NB4 (cell line): ENCODE measurements at regions not wholly inside any gene's neighbourhood (a gene's known extent, or its start where the extent isn't known, plus 50 kb on each side); places are given as distances from the start of the nearest gene placed in this dataset.

Experiments
- POLR2A ChIP-seq: IDR thresholded peaks from 2 replicates; pipeline ENCODE4 v1.6.1; 2011; ENCODE audit warnings: mild to moderate bottlenecking; ENCODE audit not compliant: insufficient read length; ENCODE audit errors: extremely low read depth
- TF ChIP-seq, protein P1 (sequence below): IDR thresholded peaks from one replicate; pipeline ENCODE4 v1.5.1; 2012; ENCODE audit warnings: low read depth, low read length
- TF ChIP-seq, protein P2 (sequence below): IDR thresholded peaks from 2 replicates; pipeline ENCODE4 v1.6.1; 2011; ENCODE audit warnings: low read depth, low read length

DNA sequence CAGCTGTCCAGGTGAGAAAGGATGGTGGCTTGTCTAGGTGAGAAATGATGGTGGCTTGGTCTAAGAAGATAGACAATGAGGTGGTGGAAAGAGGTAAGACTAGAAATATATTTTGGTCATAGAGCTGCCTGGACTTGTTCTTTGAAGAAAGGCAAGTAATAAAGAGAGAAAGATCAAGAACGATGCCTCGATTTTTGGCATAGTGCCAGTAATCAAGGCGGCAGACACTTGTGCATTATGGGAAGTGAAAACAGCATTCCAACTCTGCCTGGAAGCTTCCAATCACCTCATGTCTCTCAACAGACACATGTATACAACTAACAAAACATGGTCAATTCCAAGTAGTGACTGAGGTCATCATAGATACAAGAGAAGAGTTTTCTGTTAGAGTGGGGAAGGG lies 423.8 kb upstream of the NRP1 start:
- no peak for TF ChIP-seq POLR2A
- TF ChIP-seq, protein P1, sequence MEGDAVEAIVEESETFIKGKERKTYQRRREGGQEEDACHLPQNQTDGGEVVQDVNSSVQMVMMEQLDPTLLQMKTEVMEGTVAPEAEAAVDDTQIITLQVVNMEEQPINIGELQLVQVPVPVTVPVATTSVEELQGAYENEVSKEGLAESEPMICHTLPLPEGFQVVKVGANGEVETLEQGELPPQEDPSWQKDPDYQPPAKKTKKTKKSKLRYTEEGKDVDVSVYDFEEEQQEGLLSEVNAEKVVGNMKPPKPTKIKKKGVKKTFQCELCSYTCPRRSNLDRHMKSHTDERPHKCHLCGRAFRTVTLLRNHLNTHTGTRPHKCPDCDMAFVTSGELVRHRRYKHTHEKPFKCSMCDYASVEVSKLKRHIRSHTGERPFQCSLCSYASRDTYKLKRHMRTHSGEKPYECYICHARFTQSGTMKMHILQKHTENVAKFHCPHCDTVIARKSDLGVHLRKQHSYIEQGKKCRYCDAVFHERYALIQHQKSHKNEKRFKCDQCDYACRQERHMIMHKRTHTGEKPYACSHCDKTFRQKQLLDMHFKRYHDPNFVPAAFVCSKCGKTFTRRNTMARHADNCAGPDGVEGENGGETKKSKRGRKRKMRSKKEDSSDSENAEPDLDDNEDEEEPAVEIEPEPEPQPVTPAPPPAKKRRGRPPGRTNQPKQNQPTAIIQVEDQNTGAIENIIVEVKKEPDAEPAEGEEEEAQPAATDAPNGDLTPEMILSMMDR: no peak
- TF ChIP-seq, protein P2, sequence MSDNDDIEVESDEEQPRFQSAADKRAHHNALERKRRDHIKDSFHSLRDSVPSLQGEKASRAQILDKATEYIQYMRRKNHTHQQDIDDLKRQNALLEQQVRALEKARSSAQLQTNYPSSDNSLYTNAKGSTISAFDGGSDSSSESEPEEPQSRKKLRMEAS: no peak
